ENCODE measurements at regions not wholly inside any gene's neighbourhood (a gene's known extent, or its start where the extent isn't known, plus 50 kb on each side); places are given as distances from the start of the nearest gene placed in this dataset.

DNA sequence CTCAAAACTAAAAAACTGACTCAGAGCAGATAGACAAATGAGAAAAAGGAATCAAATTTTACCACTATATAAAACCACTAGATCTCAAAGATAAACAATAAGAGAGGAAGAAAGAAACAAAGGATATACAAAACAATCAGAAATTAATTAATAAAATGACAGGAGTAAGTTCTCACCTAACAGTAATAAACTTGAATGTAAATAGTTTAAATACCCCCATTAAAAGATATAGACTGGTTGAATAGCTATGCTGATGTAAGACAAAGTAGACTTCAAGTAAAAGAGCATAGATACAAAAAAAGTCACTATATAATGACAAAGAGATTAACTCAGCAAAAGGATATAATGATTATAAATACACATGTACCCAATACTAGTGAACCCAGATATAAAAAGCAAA, 72.3 kb upstream of the GNAZ start:
- peaks cover 6 to 22% of the 10 kb centered on the region in 2 experiments for H3K9me3 ChIP-seq (ENCODE audit: control insufficient read depth in 1 of 2, insufficient read depth in 1 of 2, low read length in 2 of 2)
- H3K4me3 Mint-ChIP-seq = no peak overlapping the region
- ChIA-PET POLR2A (no interaction called here), CTCF (no interaction called here)
- H3K27ac ChIP-seq (ENCODE audit: low read depth in 1 of 2, low read length in 2 of 2) = no peak overlapping the region
- peaks cover 54% of the 10 kb centered on the region for H3K27me3 Mint-ChIP-seq
- H3K4me1 ChIP-seq (ENCODE audit: insufficient read depth, low read length) = no peaks in the 10 kb centered on the region
- DNase-seq = no peak
- ATAC-seq (ENCODE audit: poor library complexity) = no peak
- H3K4me1 Mint-ChIP-seq (ENCODE audit: low read depth) = no peaks in the 10 kb centered on the region
- no peak overlapping the region for H3K27ac Mint-ChIP-seq
- peaks cover 3 to 13% of the 10 kb centered on the region in 2 experiments for H3K27me3 ChIP-seq (ENCODE audit: control insufficient read depth in 1 of 2, insufficient read depth in 2 of 2, low read length in 2 of 2)
- intact Hi-C loops (cut with DNase I, micrococcal nuclease) = no loop called here
- H3K36me3 Mint-ChIP-seq (ENCODE audit: low read depth) = no peaks in the 10 kb centered on the region
- no peak overlapping the region for H3K4me3 ChIP-seq (ENCODE audit: low read length)
- H3K9me3 Mint-ChIP-seq = peaks cover 15% of the 10 kb centered on the region
- H3K36me3 ChIP-seq (ENCODE audit: insufficient read depth, low read length) = no peaks in the 10 kb centered on the region
- TF ChIP-seq CTCF (IDR thresholded peaks at IDR 0.05) = no peak

GRCh38 chr22:22999523-22999922, 70.8 kb upstream of the GNAZ start:
- Mint-ChIP-seq H3K4me1 (ENCODE audit: low read depth) (no peaks in the 10 kb centered on the region), H3K27ac (no peak overlapping the region), H3K36me3 (ENCODE audit: low read depth) (no peaks in the 10 kb centered on the region), H3K9me3 (peaks cover 15% of the 10 kb centered on the region), H3K27me3 (peaks cover 65% of the 10 kb centered on the region), H3K4me3 (no peak overlapping the region)
- peaks cover 0 to 7% of the 10 kb centered on the region in 2 experiments for H3K27me3 ChIP-seq (ENCODE audit: control insufficient read depth in 1 of 2, insufficient read depth in 2 of 2, low read length in 2 of 2)
- ChIA-PET CTCF (no interaction called here), POLR2A (no interaction called here)
- no peak for ATAC-seq (ENCODE audit: poor library complexity)
- TF ChIP-seq CTCF (IDR thresholded peaks at IDR 0.05) = no peak
- intact Hi-C loops (cut with DNase I, micrococcal nuclease) = no loop called here
- peaks cover 6 to 22% of the 10 kb centered on the region in 2 experiments for H3K9me3 ChIP-seq (ENCODE audit: control insufficient read depth in 1 of 2, insufficient read depth in 1 of 2, low read length in 2 of 2)
- DNase-seq = no peak
- H3K27ac ChIP-seq (ENCODE audit: low read depth in 1 of 2, low read length in 2 of 2) = no peak overlapping the region
- H3K36me3 ChIP-seq (ENCODE audit: insufficient read depth, low read length) = no peaks in the 10 kb centered on the region
- H3K4me3 ChIP-seq (ENCODE audit: low read length) = no peak overlapping the region
- H3K4me1 ChIP-seq (ENCODE audit: insufficient read depth, low read length) = no peaks in the 10 kb centered on the region

GRCh38 chr22:23000657-23001347, 69.5 kb upstream of the GNAZ start:
- Histone ChIP-seq H3K27ac (ENCODE audit: low read depth in 1 of 2, low read length in 2 of 2) (no peak overlapping the region), H3K27me3 (ENCODE audit: control insufficient read depth in 1 of 2, insufficient read depth in 2 of 2, low read length in 2 of 2) (peaks cover 0 to 7% of the 10 kb centered on the region in 2 experiments), H3K9me3 (ENCODE audit: control insufficient read depth in 1 of 2, insufficient read depth in 1 of 2, low read length in 2 of 2) (peaks cover 6 to 22% of the 10 kb centered on the region in 2 experiments), H3K4me3 (ENCODE audit: low read length) (no peak overlapping the region), H3K36me3 (ENCODE audit: insufficient read depth, low read length) (no peaks in the 10 kb centered on the region), H3K4me1 (ENCODE audit: insufficient read depth, low read length) (no peaks in the 10 kb centered on the region)
- Mint-ChIP-seq H3K36me3 (ENCODE audit: low read depth) (no peaks in the 10 kb centered on the region), H3K9me3 (peaks cover 14% of the 10 kb centered on the region), H3K4me1 (ENCODE audit: low read depth) (no peaks in the 10 kb centered on the region), H3K4me3 (no peak overlapping the region), H3K27me3 (peaks cover 67% of the 10 kb centered on the region), H3K27ac (no peak overlapping the region)
- ChIA-PET CTCF (no interaction called here), POLR2A (no interaction called here)
- DNase-seq (peak in 1 of 14 experiments; percentile 4), ATAC-seq (ENCODE audit: poor library complexity) (no peak)
- no peak for TF ChIP-seq CTCF (IDR thresholded peaks at IDR 0.05)
- intact Hi-C loops (cut with DNase I, micrococcal nuclease) = no loop called here
